Gastroesophageal sphincter (tissue), 4 donors: ENCODE measurements at regions not wholly inside any gene's neighbourhood (a gene's known extent, or its start where the extent isn't known, plus 50 kb on each side); places are given as distances from the start of the nearest gene placed in this dataset.

Source experiments
- ATAC-seq: fragments of 150-250 bp; one replicate; pipeline ENCODE4 v1.9.1; 2016; ENCODE audit warnings: mild to moderate bottlenecking, moderate library complexity
- H3K27ac ChIP-seq, 4 donors: fragments of 200-600 bp; sonication (generic) in 3 of 4; 1 replicate in 3 of 4; 2 replicates in 1 of 4; pipeline ENCODE4 v1.5.1; 2016 to 2019
- H3K27me3 ChIP-seq: fragments of 200-600 bp; sonication (generic); one replicate; pipeline ENCODE4 v1.5.1; 2019
- H3K36me3 ChIP-seq, 2 donors: fragments of 200-600 bp; sonication (generic); one replicate each; pipeline ENCODE4 v1.5.1; 2019; ENCODE audit warnings: control low read depth in 1 of 2
- H3K4me1 ChIP-seq, 3 donors: fragments of 200-600 bp; sonication (generic); 1 replicate in 2 of 3; 2 replicates in 1 of 3; pipeline ENCODE4 v1.5.1; 2016 to 2019; ENCODE audit warnings: control low read depth in 2 of 3
- H3K4me3 ChIP-seq, 2 donors: fragments of 200-600 bp; sonication (generic); one replicate each; pipeline ENCODE4 v1.5.1; 2019; ENCODE audit warnings: mild to moderate bottlenecking in 1 of 2, moderate library complexity in 1 of 2
- H3K9me3 ChIP-seq, 3 donors: fragments of 200-600 bp; sonication (generic); one replicate each; pipeline ENCODE4 v1.5.1; 2017 to 2019; ENCODE audit warnings: control low read depth in 2 of 3
- EP300 ChIP-seq: sonication (generic); formaldehyde crosslinking; IDR thresholded peaks from one replicate; pipeline ENCODE4 v1.6.1; 2017; ENCODE audit warnings: antibody characterized with exemption, mild to moderate bottlenecking
- POLR2A ChIP-seq, 2 donors: fragments of 450-650 bp; IDR thresholded peaks; one replicate each; pipeline ENCODE4 v1.6.1; 2017; ENCODE audit warnings: antibody characterized with exemption in 2 of 2, mild to moderate bottlenecking in 2 of 2, moderate library complexity in 1 of 2
- POLR2AphosphoS5 ChIP-seq: sonication (generic); formaldehyde crosslinking; IDR thresholded peaks from one replicate; pipeline ENCODE4 v1.6.1; 2017; ENCODE audit warnings: antibody characterized with exemption
- WGBS, 2 donors: methylation state at CpG; one replicate each; pipeline ENCODE4 v1.1.5; 2018; ENCODE audit warnings: low coverage in 1 of 2; 5-methylcytosine and 5-hydroxymethylcytosine counted together
- TF ChIP-seq, protein P1 (sequence below), 4 experiments: fragments of 200-600 bp in 2 of 4; fragments of 450-650 bp in 2 of 4; sonication (generic) in 1 of 4; IDR thresholded peaks; one replicate each; pipeline ENCODE4 v1.5.1; 2017 to 2019; ENCODE audit warnings: antibody characterized with exemption in 4 of 4, mild to moderate bottlenecking in 2 of 4, moderate library complexity in 2 of 4

- no peaks in the 10 kb centered on the region for H3K4me1 ChIP-seq
- peaks cover 0 to 18% (median 0%) of the 10 kb centered on the region in 3 donors for H3K9me3 ChIP-seq
- no peak for TF ChIP-seq POLR2AphosphoS5
- no peak for TF ChIP-seq POLR2A (IDR thresholded peaks at IDR 0.05)
- TF ChIP-seq, protein P1, sequence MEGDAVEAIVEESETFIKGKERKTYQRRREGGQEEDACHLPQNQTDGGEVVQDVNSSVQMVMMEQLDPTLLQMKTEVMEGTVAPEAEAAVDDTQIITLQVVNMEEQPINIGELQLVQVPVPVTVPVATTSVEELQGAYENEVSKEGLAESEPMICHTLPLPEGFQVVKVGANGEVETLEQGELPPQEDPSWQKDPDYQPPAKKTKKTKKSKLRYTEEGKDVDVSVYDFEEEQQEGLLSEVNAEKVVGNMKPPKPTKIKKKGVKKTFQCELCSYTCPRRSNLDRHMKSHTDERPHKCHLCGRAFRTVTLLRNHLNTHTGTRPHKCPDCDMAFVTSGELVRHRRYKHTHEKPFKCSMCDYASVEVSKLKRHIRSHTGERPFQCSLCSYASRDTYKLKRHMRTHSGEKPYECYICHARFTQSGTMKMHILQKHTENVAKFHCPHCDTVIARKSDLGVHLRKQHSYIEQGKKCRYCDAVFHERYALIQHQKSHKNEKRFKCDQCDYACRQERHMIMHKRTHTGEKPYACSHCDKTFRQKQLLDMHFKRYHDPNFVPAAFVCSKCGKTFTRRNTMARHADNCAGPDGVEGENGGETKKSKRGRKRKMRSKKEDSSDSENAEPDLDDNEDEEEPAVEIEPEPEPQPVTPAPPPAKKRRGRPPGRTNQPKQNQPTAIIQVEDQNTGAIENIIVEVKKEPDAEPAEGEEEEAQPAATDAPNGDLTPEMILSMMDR (IDR thresholded peaks at IDR 0.05): no peak
- no peak for TF ChIP-seq EP300
- ATAC-seq: no peak
- H3K27ac ChIP-seq: no peak overlapping the region
- H3K4me3 ChIP-seq: no peak overlapping the region
- WGBS, 2 donors: 38 to 40% methylated on average over 1 of the region's 3 CpGs
- H3K36me3 ChIP-seq: no peaks in the 10 kb centered on the region
- H3K27me3 ChIP-seq: peaks cover 4% of the 10 kb centered on the region
Observed at GRCh38 chr6:110548110-110548847, 71.9 kb upstream of the SLC22A16 start.

- H3K4me3 ChIP-seq: no peak overlapping the region
- no peak for ATAC-seq
- H3K9me3 ChIP-seq: peaks cover 0 to 18% (median 0%) of the 10 kb centered on the region in 3 donors
- H3K36me3 ChIP-seq: no peaks in the 10 kb centered on the region
- H3K27me3 ChIP-seq: peaks cover 4% of the 10 kb centered on the region
- 58 to 60% methylated on average over 1 of the region's 1 CpG for WGBS, 2 donors
- H3K27ac ChIP-seq: no peak overlapping the region
- H3K4me1 ChIP-seq: no peaks in the 10 kb centered on the region
- TF ChIP-seq POLR2A (IDR thresholded peaks at IDR 0.05) (no peak), POLR2AphosphoS5 (no peak), EP300 (no peak)
- TF ChIP-seq, protein P1 (IDR thresholded peaks at IDR 0.05): no peak
Observed at GRCh38 chr6:110547266-110547964, 71.0 kb upstream of the SLC22A16 start.

- no peak overlapping the region for H3K27ac ChIP-seq
- no peaks in the 10 kb centered on the region for H3K4me1 ChIP-seq
- no peak overlapping the region for H3K4me3 ChIP-seq
- no peak for ATAC-seq
- peaks cover 4% of the 10 kb centered on the region for H3K27me3 ChIP-seq
- peaks cover 0 to 11% (median 0%) of the 10 kb centered on the region in 3 donors for H3K9me3 ChIP-seq
- WGBS, 2 donors: 79 to 87% methylated on average over 9 to 11 of the region's 11 CpGs
- no peak for TF ChIP-seq POLR2AphosphoS5
- TF ChIP-seq, protein P1 (IDR thresholded peaks at IDR 0.05): no peak
- TF ChIP-seq POLR2A (IDR thresholded peaks at IDR 0.05): no peak
- TF ChIP-seq EP300: no peak
- H3K36me3 ChIP-seq: no peaks in the 10 kb centered on the region
Observed at GRCh38 chr6:110545081-110545872, 68.9 kb upstream of the SLC22A16 start.

GRCh38 chr6:110544472-110544871 lies 68.1 kb upstream of the SLC22A16 start:
- no peak for ATAC-seq
- Histone ChIP-seq H3K27me3 (peaks cover 4% of the 10 kb centered on the region), H3K27ac (no peak overlapping the region), H3K4me1 (no peaks in the 10 kb centered on the region), H3K36me3 (no peaks in the 10 kb centered on the region), H3K4me3 (no peak overlapping the region), H3K9me3 (peaks cover 0 to 11% (median 0%) of the 10 kb centered on the region in 3 donors)
- TF ChIP-seq, protein P1 (IDR thresholded peaks at IDR 0.05): no peak
- TF ChIP-seq POLR2A (IDR thresholded peaks at IDR 0.05) (no peak), EP300 (no peak), POLR2AphosphoS5 (no peak)
- WGBS, 2 donors: 100% methylated on average over 1 of the region's 5 CpGs; no CpG with 5 or more reads in 1 of the 2 donors
